Muscle layer of duodenum (tissue), 2 donors: ENCODE measurements at regions not wholly inside any gene's neighbourhood (a gene's known extent, or its start where the extent isn't known, plus 50 kb on each side); places are given as distances from the start of the nearest gene placed in this dataset.

Source experiments
- H3K27ac ChIP-seq: one replicate; pipeline ENCODE4 v1.7.0; 2013; ENCODE audit warnings: mild to moderate bottlenecking, low read length
- H3K27me3 ChIP-seq: one replicate; pipeline ENCODE4 v1.7.0; 2013; ENCODE audit warnings: low read depth, mild to moderate bottlenecking, control low read depth, low read length
- H3K36me3 ChIP-seq, 2 donors: one replicate each; pipeline ENCODE4 v1.7.0; 2013; ENCODE audit warnings: low read length in 2 of 2, control low read depth in 1 of 2, mild to moderate bottlenecking in 1 of 2; ENCODE audit not compliant: insufficient read depth in 2 of 2, control insufficient read depth in 1 of 2
- H3K4me1 ChIP-seq, 2 donors: one replicate each; pipeline ENCODE4 v1.7.0; 2013; ENCODE audit warnings: low read length in 2 of 2, mild to moderate bottlenecking in 2 of 2, control low read depth in 1 of 2, moderate library complexity in 1 of 2; ENCODE audit not compliant: insufficient read depth in 2 of 2, control insufficient read depth in 1 of 2
- H3K4me3 ChIP-seq, 2 donors: one replicate each; pipeline ENCODE4 v1.7.0; 2013; ENCODE audit warnings: low read length in 2 of 2, low read depth in 1 of 2, mild to moderate bottlenecking in 1 of 2
- H3K9me3 ChIP-seq, 2 donors: one replicate each; pipeline ENCODE4 v1.7.0; 2013; ENCODE audit warnings: low read length in 2 of 2, control low read depth in 1 of 2, mild to moderate bottlenecking in 1 of 2; ENCODE audit not compliant: control insufficient read depth in 1 of 2
- donor health status: healthy.

DNA sequence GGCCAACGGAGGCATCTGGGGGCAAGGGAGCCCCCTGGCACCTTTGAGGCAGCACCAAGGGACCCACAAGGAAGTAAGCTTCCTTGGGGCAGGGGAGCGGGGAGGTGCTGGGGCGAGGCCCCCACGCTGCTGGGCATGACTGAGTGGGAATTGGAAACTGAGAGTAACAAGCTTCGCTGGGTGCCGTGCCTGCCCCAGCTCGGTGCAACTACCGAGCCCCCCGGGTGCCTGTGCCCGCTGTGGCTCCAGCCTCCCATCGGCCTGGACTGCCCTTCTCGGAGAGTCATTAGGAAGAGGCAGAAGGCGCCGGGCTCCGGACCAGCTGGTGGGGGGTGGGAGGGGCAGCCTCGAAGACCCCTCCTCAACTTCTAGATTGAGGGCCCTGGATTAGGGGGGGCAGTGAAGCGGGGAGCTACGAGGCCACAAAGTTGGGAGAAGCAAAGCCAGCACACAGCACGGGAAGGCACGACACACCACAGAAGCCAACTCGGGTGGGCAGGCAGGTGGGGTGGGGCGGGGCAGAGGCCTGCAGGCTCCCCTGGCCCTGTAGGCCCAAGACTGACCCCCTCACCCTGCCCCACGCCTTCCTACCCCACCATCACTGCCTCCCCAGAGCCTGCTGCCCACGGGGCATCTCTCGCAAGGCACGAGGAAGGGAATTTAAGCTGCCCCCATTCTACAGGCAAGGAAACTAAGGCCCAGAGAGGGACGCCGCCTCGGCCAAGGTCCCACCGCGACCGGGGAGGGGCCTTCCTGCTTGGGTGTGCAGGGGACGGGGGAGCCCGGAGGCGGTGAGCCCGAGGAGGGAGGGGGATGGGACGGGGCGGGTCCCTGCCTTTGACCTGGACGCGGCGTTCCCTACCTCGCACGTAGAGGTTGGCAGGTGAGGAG, 83.2 kb downstream of the PTPRS start:
- no peak overlapping the region for H3K27ac ChIP-seq
- H3K27me3 ChIP-seq = no peaks in the 10 kb centered on the region
- no peak overlapping the region for H3K4me3 ChIP-seq
- no peaks in the 10 kb centered on the region for H3K4me1 ChIP-seq
- H3K36me3 ChIP-seq = peaks cover 0 to 67% of the 10 kb centered on the region in 2 donors
- peaks cover 0 to 22% of the 10 kb centered on the region in 2 donors for H3K9me3 ChIP-seq

DNA sequence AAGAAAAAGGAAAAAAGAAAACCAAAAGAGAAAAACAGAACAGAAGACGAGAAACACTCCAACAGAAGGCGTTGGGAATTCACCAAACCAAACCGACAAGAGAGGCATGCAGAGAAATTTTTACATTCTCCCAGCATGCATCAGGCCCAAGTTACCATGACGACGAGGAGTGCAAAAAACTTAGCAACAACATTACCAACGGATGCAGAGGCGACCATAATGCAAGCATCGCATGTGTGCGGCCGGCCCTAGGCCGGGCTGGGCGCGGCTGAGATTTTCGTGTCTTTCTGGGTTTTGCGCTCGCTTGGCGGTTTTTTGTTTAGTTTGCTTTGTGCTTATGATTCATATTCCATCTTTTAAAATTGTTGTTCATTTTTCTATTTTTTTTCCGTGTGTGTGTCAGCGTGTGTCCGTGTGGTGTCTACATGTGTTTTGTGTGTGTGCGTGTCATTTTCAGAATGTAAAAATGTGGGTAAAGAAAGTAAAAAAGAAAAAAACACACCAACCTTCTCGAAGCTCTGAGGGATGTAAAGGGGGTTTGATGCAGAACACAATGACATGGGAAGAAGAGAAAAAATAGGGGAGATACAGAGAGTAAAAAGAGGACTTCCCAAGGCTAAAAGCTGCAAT, 84.9 kb downstream of the PTPRS start:
- H3K27me3 ChIP-seq = no peaks in the 10 kb centered on the region
- H3K9me3 ChIP-seq = peaks cover 0 to 22% of the 10 kb centered on the region in 2 donors
- H3K4me3 ChIP-seq = peak overlapping the region in 1 of 2 donors; percentile 6
- no peaks in the 10 kb centered on the region for H3K4me1 ChIP-seq
- no peak overlapping the region for H3K27ac ChIP-seq
- H3K36me3 ChIP-seq = peaks cover 0 to 50% of the 10 kb centered on the region in 2 donors

DNA sequence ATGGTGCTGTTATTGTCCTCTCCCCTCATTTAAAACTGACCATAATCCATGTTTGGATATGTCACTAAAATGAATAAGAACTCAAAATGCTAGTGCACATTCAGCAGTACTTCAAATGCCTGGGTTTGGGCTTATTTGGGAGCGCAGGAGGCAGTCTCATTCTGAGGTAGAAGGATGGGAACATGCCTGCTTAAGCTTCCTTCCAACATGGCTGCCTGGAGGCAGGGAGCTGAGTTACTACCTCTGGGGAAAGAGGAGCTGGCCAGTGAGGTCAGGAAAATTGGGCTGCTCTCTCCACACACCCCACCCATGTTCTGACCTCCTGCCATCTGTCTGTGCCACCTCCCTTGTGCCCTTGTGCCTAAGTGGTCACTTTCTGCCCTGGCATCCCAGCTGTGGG, 85.7 kb downstream of the PTPRS start:
- Histone ChIP-seq H3K4me1 (no peaks in the 10 kb centered on the region), H3K36me3 (peaks cover 0 to 50% of the 10 kb centered on the region in 2 donors), H3K4me3 (peak overlapping the region in 1 of 2 donors; percentile 6), H3K27ac (no peak overlapping the region), H3K9me3 (peaks cover 0 to 22% of the 10 kb centered on the region in 2 donors), H3K27me3 (no peaks in the 10 kb centered on the region)

DNA sequence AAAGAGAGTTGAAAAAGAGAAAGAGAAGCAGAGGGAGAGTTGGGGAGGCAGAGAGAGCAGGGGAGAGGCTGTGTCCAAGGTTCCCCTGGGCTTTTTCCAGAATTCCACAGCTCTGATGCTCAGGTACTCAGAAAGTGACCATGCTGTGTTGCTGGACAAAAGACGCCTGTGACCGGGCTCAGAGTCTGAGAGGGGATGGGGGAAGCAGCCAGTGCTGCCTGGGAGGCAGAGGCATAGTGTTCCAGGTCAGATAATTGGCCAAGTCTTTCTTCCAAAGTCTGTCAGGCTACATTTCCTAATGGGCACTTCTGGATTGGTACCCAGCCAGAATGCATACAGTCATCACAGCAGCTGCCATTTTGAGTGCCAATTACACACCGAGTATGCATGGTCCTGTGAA, 86.1 kb downstream of the PTPRS start:
- H3K27me3 ChIP-seq = no peaks in the 10 kb centered on the region

DNA sequence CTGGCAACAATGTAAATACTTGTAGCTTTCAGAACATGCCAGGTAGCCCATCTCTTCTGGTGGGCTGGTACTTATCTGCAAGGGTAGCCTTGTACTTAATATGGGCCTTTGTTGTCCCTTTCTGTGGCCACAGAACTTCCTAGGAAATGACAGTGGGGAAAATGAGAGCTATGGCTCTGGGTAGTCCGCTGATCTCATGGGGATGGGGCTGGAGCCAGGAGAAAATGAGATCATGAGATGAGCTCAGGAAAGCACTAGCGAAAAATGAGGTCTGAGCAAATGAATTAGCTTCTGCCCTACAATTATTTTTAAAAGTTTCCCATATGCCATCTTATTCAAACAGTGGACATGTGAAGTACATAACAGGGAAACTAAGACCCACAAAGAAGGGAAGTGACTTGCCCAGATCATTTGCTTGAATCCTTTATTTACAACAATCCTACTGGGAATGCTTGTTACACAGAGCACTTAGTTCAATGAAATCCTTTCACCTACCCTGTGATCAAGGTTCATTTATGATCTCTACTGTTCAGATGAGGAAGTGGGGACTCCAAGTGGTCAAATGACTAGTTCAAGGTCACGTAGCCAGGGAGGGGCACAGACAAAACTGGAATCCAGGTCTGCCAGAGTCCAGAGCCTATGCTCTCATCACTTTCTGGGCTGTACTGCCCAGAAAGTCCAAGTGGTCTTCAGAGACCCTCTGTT, 87.1 kb downstream of the PTPRS start:
- Histone ChIP-seq H3K36me3 (peaks cover 4 to 51% of the 10 kb centered on the region in 2 donors), H3K27ac (peak overlapping the region; percentile 1)

More for the DNA sequence above, 86.1 kb downstream of the PTPRS start:
- Histone ChIP-seq H3K9me3 (peaks cover 0 to 22% of the 10 kb centered on the region in 2 donors), H3K4me3 (no peak overlapping the region), H3K36me3 (peaks cover under 1 to 53% of the 10 kb centered on the region in 2 donors), H3K4me1 (no peaks in the 10 kb centered on the region), H3K27ac (no peak overlapping the region)

DNA sequence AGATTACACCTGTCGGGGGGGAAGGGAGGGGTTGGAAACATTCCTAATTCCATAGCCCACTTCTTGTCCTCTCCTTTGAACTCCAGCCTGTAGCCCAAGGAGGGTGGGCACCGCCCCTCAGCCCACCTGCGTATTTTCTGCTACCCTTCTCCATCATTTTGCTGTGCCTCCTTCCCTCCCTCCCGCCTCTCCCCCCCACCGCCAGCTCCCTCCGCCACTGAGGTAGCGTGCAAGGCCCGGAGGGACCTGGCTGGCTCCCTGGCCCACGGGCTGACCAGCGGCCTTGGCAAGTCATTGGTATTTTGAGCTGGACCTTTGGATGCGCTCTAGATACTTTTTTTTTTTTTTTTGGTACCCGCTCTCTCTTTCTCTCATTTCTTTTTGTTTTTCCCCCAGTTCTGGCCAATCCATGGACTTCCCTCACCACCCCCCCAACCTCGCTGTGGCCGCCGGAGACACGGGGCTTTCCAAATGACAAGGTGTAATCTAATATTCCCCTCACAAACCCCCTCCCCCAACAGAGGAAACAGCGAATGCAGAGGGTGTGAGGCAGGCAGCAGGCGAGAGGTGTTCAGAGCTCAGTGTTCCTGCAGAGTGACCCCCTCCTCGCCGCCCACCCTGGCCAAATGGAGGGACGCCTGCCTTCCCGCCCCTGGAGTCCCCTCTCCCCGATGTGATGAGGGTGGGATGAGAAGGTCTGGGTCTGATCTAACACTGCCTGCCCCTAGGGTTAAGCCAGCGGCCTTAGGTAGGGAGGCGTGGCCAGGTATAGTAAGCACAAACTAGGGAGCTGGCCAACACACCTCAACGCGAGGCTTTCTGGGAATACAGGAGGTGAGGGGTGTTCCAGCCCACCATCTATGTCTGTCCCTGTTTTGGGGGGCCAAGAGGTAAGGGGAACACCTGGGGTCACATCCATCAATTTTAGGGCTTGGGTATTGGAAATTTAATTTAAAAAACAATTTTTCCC, 89.2 kb downstream of the PTPRS start:
- Histone ChIP-seq H3K27ac (no peak overlapping the region), H3K36me3 (peaks cover 4 to 35% of the 10 kb centered on the region in 2 donors), H3K4me3 (no peak overlapping the region)

More for the DNA sequence above, 87.1 kb downstream of the PTPRS start:
- no peaks in the 10 kb centered on the region for H3K27me3 ChIP-seq
- H3K4me1 ChIP-seq = no peaks in the 10 kb centered on the region
- H3K9me3 ChIP-seq = peaks cover 0 to 22% of the 10 kb centered on the region in 2 donors
- H3K4me3 ChIP-seq = no peak overlapping the region

DNA sequence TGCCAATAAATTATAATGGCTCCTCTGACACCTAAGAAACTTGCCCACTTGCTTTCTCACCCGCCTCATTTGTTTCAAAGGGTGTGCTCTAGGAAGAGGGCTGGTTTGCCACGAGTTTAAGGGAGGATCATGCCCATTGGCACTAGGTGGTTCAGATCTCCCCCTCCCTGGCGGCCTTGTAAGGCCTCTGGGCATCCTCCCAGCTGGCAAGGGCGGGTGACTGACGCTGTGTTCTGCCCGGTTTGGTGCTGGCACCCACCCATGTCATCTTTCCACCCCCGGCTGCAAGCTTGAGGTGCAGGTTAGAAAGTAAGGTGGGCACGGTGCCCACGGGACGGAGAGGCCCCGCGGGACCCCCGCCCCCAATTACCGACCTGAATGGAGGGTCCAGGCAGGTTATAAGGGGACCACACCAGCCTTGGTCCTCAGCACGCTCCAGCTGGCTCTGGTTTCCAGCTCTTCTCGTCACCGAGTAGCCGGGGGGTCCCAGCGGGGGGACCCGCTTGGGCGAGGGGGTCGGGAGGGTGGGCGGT, 90.4 kb downstream of the PTPRS start:
- H3K27me3 ChIP-seq = no peaks in the 10 kb centered on the region
- H3K36me3 ChIP-seq = peaks cover 4 to 30% of the 10 kb centered on the region in 2 donors
- no peaks in the 10 kb centered on the region for H3K4me1 ChIP-seq
- peaks cover 0 to 9% of the 10 kb centered on the region in 2 donors for H3K9me3 ChIP-seq
- H3K4me3 ChIP-seq = no peak overlapping the region
- no peak overlapping the region for H3K27ac ChIP-seq

More for the DNA sequence above, 89.2 kb downstream of the PTPRS start:
- peaks cover 0 to 19% of the 10 kb centered on the region in 2 donors for H3K9me3 ChIP-seq
- H3K4me1 ChIP-seq = no peaks in the 10 kb centered on the region
- H3K27me3 ChIP-seq = no peaks in the 10 kb centered on the region

DNA sequence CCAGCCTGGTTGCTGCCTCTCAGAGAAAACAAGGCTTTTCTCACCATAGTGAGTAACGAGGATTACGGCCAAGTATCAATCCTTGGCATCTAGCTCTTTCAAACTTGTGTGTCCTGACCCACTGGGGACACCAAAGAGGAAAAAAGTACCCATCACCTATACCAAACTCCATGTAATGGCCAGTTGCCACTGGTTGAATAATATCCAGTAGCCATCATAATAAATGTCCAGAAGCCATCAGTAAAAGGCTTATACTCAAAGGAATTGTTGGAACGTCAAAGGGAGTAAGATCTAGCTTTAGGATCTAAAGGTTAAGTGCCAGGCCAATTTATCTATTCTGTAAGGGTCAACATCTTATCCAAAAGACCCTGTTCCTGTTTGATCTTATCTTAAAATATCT, 91.1 kb downstream of the PTPRS start:
- Histone ChIP-seq H3K4me3 (no peak overlapping the region), H3K27me3 (no peaks in the 10 kb centered on the region), H3K36me3 (peaks cover 4 to 24% of the 10 kb centered on the region in 2 donors), H3K4me1 (no peaks in the 10 kb centered on the region), H3K27ac (no peak overlapping the region), H3K9me3 (peaks cover 0 to 3% of the 10 kb centered on the region in 2 donors)

DNA sequence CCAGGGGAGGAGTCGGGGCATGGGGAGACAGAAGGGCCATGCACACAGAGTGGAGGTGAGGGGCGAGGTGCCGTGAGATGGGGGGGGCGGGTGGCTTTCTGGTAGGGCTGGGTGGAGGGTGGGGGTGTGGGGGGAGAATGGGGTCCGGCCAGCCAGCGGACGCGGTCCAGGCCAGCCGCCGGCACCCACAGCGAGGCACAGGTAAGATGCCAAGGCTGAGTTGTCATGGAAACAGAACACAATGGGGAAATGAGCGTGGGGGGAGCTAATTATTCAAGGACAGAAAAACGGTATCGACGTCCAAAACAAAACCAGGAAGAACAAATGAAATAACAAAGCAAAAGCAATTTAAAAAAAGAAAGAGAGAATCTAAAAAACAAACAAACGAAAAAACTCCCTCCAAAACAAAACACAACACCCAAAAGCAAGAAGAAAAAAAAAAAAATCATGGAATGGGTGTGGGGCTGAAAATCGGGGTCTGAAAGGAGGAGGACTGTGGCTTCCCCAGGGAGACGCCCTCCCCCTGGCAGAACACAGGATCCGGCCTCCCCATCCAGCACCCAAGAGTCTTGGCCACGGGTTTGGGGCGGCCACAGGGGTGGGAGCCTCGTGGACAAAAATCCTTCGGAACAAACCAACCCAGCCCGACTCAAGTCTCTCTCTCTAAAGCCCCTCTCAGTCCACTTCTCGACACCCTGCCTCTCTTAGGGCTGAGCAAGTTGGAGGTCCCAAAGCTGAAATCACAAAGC, 92.5 kb downstream of the PTPRS start:
- Histone ChIP-seq H3K27ac (no peak overlapping the region), H3K4me1 (no peaks in the 10 kb centered on the region), H3K4me3 (no peak overlapping the region), H3K9me3 (no peaks in the 10 kb centered on the region), H3K27me3 (no peaks in the 10 kb centered on the region), H3K36me3 (peaks cover 4 to 32% of the 10 kb centered on the region in 2 donors)
